ENCODE measurements at regions not wholly inside any gene's neighbourhood (a gene's known extent, or its start where the extent isn't known, plus 50 kb on each side); places are given as distances from the start of the nearest gene placed in this dataset.
"Not testable (repeated sequence)": the region's sequence is repeated elsewhere in the genome, so short reads cannot be mapped to it uniquely, and the experiment has no call there.

DNA sequence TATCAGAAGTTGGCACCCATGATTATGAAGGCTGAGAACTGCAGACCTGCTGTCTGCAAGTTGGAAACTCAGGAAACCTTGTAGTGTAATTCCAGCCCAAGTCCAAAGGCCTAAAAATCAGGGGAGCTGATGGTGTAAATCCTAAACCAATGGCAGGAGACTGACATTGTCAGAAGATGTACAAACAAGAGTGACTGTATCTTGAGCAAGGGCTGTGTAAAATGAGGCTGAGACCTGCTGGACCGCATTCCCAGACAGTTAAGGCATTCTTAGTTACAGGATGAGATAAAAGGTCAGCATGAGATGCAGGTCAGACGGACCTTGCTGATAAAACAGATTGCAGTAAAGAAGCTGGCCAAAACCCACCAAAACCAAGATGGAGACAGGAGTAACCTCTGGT, 147.7 kb downstream of the COG6 start:
- no peak for DNase-seq (ENCODE audit: low spot score)

- DNase-seq (ENCODE audit: low spot score): no peak
These were observed 148.4 kb downstream of the COG6 start for GRCh38 chr13:39803851-39804250.

DNA sequence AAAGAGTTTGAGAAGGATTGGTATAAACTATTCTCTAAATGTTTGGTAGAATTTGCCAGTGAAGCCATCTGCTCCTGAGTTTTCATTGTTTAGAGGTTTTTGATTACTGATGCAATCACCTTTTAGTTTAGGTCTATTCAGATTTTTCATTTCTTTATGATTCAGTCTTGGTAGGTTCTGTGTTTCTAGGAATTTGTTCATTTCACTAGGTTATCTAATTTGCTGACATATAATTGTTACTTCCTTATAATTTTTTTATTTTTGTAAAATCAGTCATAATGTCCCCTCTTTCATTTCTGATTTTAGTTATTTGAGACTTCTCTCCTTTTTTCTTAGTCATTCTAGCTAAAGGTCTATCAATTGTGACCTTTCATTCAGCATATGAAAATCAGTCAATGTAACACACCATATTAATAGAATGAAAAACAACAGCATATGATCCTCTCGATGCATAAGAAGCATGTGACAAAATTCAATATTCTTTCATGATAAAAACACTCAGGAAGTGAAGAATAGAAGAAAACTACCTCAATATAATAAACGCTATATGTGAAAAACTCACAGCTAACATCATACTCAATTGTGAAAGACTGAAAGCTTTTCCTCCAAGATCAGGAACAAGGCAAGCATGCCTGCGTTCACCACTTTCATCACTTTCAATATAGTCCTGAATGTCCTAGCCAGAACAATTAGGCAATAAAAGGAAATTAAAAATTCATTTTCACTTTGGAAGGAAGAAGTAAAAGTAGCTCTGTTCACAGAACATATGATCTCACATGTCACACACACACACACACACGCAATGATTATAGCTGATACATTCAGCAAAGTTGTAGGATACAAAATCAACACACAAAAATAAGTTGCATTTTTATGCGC, 149.1 kb downstream of the COG6 start:
- no peak for DNase-seq (ENCODE audit: low spot score)

GRCh38 chr13:39809466-39809865, 154.0 kb downstream of the COG6 start:
- no peak for DNase-seq (ENCODE audit: low spot score)

DNA sequence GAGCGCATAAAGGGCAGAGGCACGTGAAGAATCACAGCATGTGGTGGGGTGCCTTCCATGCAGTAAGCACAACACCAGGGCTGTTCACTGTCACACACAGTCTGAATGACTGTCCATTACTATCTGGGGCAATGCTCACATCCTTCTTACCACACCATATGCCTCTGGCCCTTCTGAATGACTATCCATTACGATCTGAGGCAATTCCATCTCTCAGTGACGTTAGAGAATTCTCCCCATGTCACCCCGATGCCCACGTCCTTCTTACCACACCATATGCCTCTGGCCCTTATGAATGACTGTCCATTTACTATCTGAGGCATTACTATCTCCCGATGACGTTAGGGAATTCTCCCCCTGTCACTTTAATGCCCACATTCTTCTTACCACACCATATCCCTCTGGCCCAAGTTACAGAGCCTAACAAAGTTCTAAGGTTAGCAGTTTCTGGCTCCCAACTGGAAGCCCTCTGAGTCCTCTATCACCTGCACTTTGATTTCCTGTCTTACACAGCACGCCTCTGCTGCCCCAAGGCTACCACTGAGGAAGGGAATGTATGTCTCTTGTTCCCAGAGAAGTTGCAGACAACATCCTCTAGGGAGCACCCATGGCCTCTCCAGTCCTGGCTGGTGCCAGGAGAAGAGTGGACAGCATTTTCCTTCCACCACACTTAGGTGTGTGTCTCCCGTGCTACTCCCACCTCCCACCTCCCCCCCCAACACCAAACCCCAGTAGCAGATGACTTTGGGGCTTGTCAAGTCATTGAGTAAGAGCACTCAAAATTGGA, 154.8 kb downstream of the COG6 start:
- no peak for DNase-seq (ENCODE audit: low spot score)

DNA sequence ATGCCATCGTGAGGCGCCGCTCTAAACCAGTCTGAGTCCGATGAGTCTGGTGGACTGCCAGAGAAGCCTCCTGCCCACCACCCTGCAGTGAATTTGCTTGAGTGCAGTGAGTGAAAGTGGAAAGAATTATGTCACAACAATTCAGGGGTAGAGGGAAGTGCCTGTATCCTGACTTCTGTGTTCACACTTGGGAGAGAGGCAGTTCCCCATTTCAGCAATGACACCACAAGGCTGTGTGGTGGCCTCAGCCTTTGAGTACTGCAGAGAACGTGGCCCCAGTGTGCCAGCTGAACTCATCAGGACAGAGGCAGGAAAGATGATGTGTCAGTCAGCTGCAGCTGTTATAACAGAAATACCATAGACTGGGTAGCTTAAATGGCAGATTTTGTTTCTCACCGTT, 155.6 kb downstream of the COG6 start:
- no peak for DNase-seq (ENCODE audit: low spot score)

DNA sequence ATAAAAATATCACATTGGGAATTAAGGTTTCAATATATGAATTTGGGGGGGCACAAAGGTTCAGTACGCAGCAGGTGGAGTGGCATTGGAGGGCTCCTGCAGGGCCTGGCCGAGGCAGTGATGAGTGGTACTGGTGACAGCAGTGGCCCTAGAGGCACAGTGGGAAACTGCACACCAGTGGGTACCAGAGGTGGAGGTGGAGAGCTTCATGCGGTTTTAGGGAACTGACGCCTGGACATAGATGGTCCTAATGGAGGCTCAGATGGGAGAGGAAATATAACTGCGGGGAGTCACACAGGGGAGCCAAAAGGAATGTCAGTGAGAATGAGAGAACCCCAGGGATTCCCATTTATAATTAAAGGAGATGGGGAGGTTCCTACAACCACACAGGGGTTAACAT, 156.2 kb downstream of the COG6 start:
- no peak for DNase-seq (ENCODE audit: low spot score)

DNA sequence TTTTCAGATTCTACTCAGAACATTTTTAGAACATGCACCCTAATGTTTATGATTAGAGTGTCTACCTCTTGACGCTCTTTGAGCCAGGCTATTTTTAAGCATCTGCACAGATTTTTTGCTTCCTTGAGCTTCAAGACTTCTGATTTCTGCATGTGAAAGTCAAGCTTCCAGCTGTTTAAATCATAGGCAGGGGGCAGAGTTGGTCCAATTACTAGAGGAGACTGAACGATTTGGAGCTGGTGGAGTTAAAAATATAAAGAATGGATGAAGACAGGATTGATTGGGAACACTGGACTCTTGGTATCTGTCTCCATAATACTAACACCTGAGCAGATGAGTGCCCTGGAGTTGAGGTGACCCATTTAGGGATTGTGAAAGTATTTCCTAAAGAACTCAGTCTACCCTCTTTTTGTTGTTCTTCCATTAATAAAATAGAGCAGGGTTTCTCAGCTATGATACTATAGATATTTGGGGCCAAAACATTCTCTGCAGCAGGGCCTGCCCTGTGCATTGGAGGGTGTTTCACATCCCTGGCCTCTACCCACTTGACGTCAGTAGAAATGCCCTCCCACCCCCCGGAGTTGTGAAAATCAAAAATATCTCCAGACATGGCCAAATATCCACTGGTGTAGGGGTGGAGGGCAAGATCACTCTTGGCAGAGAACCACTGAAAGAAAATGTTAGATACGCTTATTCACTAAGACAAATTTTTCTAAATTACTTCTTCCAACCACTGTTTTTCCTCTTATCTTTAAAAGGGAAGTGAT, 160.1 kb downstream of the COG6 start:
- DNase-seq (ENCODE audit: low spot score): no peak

DNA sequence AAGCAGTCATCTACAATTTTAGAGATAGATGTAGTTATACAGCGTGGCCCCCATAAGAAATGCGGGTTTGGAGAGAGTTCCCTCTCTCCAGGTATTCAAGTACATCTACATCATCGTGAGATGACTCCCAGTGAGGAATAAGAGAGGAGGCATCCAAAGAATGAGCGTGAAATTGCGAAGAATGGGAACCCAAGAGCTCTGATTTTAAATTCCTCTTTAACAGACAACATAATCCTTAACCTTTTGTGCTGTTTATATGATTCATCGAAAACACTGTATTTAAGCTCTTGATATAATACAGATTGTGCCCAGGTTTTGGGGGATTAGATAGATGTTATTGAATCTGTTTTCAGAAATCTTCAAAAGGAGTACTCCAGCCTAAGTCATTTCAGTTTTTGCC, 161.5 kb downstream of the COG6 start:
- DNase-seq (ENCODE audit: low spot score): no peak

DNA sequence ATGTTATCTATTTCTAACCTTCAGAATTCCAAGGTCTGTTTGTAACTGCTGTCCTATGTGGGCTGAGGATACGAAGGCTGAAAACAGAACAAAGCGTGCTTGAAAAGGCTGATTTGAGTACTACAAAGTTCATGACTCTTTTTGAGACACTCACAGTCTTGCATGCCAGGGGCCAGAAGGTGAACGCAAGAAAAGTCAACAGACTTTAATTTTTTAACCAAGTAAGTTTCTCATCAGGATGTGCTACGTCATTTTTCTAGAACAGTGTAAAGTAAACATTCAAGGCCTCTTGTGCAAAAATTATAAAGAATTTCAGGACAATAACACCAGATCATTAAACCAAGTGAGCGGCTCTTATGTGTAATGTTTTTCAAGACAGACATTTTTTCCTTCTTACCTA, 163.5 kb downstream of the COG6 start:
- no peak for DNase-seq (ENCODE audit: low spot score)

GRCh38 chr13:39820606-39821005, 165.1 kb downstream of the COG6 start:
- no peak for DNase-seq (ENCODE audit: low spot score)

GRCh38 chr13:39821977-39822376, 166.5 kb downstream of the COG6 start:
- no peak for DNase-seq (ENCODE audit: low spot score)

DNA sequence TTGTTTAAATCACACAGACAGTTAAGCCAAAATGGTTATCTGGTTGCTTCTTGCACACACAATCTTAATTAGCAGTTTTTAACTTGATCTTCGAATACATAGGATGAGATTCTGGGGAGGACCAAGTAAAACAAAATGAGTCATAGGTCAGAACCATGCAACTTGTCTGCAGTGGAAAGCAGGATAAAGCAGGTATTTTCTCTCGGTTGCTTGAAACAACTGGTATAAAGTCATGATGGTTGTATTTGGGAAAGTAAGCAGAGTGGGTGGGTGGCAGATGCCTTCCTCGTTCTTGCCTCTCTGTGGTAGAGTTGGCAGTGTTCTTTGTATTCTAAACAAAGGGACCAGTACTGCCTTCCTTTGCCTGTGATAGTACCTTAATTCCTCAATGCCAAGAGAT, 167.0 kb downstream of the COG6 start:
- DNase-seq (ENCODE audit: low spot score): no peak

DNA sequence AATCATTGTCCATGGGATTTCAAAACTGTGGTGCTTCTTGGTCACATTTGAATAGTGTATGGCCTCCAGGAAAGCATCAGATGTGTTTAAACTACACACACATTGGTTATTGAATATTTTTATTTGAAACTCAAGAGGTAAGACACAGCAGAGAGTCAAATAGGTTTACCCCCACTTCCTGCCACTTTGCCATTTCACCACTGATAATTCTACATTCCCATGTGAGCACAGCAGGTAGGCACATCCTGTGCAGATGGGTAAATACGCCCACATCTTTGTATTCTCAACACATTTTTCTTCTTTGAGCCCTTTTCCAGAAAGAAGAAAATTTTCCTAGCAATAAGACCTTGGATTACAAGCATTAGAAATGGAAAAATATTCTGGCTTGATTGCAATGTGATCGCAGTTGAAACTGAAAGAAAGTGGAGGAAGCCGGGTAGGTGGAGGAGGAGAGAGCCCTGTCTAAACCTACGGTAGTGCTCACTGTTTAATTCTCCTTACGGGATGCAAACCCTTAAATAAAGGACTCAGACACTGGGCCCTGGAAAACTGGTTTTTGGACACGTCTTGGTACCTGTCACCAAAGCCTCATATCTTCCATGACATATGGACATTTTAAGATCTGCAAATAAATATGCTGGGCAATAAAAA, 167.7 kb downstream of the COG6 start:
- no peak for DNase-seq (ENCODE audit: low spot score)

GRCh38 chr13:39825886-39826285, 170.4 kb downstream of the COG6 start:
- no peak for DNase-seq (ENCODE audit: low spot score)

- DNase-seq (ENCODE audit: low spot score): no peak
These were observed 179.8 kb downstream of the COG6 start for GRCh38 chr13:39835253-39835652.

DNA sequence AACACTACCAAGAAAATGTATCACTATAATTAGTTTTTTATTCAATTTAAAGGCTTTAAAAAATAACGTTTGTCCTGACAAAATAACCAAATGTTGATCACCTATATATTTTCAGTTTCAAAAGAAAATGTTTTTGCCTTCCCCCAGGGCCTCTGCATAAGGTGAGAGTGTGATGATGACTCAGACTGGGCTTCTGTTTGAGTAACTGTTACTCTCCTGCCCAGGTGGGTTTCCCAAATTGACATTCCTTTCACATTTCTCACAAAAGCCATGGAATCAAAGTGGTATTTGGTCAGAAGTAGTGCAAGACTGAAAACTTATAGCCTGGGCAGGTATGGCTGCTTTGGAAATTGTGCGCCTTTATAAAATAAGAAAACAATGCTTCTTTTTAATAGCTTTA, 180.6 kb downstream of the COG6 start:
- no peak for DNase-seq (ENCODE audit: low spot score)

- DNase-seq (ENCODE audit: low spot score): not testable (repeated sequence)
These were observed 182.4 kb downstream of the COG6 start for GRCh38 chr13:39837866-39838265.

- no peak for DNase-seq (ENCODE audit: low spot score)
These were observed 184.7 kb downstream of the COG6 start for GRCh38 chr13:39840201-39840600.

DNA sequence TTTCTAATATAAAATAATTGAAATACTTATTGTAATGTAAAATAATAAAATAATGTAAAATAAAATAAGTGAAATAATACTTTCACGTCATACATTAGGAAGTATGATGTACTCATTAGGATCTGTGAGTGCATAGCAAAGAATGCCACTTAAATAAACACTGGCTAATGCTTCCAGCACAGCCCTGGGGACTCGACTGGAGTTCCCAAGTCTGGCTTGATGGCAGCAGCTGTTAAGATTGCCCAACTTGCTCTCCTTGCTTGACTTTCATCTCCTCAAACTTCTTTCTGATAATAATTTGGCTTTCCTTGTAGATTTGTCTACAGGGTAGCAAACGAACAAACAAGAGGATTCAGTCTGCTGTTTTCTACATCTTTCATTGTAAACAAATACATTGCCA, 191.9 kb downstream of the COG6 start:
- DNase-seq (ENCODE audit: low spot score): no peak

GRCh38 chr13:39855236-39855635, 199.8 kb downstream of the COG6 start:
- no peak for DNase-seq (ENCODE audit: low spot score)

- DNase-seq (ENCODE audit: low spot score): no peak
These were observed 201.3 kb downstream of the COG6 start for GRCh38 chr13:39856714-39857113.

Data from GM03348 (cell line).